Inflammatory macrophage (primary cell): ENCODE measurements at regions not wholly inside any gene's neighbourhood (a gene's known extent, or its start where the extent isn't known, plus 50 kb on each side); places are given as distances from the start of the nearest gene placed in this dataset.
"Not testable (repeated sequence)": the region's sequence is repeated elsewhere in the genome, so short reads cannot be mapped to it uniquely, and the experiment has no call there.

Experiments used
- DNase-seq, 2 donors: peaks; one replicate each; pipeline ENCODE4 v3.0.0-alpha.2; 2020 to 2022

GRCh38 chr22:49721211-49721763 lies 106.4 kb downstream of the BRD1 start:
- DNase-seq: no peak

DNA sequence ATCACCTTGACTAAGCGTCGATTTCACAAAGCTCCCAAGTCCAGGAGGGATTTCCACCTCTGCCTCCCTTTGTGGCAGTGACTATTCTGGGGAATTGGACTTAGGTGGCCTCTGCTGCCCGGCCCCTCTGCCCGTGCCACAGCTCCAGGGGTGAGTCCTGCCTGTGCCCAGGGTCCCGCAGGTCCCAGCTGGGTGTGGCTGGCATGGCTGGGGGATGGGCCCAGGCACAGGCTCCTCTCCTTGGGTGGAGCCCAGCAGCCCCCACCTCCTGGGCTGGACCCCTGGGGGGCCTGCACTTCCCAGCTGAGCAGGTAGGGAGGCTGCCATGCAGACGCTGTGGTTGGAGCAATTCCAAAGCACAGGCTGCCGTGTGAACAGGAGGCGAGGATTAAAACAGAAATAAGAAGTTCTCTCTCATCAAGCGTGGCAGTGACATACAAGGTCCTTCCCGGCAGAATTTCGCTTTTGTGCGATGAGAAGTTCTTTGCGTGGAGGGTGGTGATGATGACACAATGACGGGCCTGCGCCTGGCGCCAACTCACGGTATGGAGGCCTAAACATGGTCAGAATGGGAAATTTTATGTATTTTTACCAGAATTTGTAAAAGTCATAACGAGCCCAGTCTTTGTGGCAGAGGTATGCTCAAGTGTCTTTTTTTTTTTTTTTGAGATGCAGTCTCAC lies 107.3 kb downstream of the BRD1 start:
- DNase-seq: no peak

DNA sequence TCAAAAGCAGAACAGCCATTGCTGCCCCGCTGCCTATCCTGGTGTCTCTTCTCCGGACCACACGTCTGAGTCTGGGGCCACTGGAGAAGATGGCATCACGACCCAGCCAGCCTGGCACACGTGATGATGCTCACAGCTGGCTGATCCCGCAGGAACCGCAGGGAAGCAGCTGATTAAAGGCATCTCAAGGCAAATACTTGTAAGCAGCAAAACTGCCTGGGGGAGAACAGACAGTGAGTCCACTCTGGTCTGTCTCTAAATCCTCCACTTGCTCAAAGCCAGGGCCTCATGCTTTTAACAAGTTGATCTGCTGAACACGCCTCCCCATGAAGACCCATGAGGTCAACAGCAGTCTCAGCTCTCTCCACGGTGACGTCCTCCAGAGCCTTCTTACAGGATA lies 108.6 kb downstream of the BRD1 start:
- no peak for DNase-seq

DNA sequence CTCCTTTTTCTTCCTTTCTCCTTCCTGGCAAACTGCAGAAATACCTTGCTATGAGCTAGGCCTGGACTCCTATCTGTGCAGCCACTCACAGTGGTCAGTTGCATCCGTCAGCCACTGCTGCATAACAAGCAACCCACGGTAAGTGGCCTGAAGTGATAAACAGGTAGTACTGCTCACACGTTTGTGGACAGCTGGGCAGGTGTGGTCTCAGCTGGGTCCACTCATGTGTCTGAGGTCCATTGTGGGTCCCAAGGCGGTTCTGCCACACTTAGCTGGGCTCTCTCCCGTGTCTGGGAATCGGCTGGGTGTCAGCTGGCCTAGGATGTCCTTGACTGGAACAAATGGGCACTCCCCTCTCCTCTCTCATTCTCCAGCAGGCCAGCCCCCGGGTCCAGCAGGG lies 109.3 kb downstream of the BRD1 start:
- no peak for DNase-seq

DNA sequence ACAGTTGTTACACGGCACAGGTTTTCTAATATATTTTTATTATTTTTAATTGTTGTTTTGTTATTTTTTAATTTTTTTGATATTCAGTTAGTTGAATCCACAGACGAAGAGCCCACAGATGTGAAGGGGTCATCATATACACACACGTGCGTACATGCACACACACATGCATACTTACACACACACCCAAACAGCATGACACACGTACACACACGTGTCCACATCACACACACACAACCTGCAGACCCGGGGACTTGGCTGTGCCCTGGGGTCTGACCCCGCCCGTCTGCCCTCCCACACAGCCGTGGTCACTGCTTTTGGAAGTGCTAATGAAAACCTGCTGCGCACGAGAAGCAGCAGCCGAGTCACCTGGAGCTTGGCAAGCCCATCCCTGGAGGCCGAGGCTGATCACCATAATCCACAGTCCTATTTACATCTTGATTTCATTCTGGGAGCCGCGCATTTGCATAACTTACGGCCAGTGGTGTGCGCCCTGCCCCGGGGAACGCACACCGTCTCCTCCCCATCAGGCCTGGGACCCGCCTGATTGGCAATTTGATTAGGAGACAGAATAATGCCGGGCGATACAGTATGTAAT lies 110.3 kb downstream of the BRD1 start:
- no peak for DNase-seq

DNA sequence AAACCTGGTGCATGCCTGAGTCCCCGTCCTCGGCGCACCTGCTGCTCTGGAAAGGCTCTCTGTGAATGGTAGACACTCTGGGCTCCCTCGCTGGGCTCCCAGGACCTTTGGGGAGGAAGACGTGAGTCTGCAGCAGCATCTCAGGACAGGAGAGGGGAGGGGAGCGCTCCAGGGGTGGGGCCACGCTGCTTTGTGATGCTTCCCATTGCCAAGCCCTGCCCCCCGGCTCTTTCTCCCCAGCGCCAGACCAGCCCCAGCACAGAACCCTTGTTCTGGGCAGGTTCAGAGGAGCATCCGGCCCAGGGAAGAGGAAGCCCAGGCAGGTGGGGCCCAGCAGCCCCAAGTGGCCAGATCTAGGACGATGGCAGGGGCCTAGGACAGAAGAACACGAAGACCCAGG lies 111.2 kb downstream of the BRD1 start:
- no peak for DNase-seq

GRCh38 chr22:49715450-49715849 lies 112.2 kb downstream of the BRD1 start:
- no peak for DNase-seq

- no peak for DNase-seq
Observed at GRCh38 chr22:49713003-49713402, 114.7 kb downstream of the BRD1 start.

DNA sequence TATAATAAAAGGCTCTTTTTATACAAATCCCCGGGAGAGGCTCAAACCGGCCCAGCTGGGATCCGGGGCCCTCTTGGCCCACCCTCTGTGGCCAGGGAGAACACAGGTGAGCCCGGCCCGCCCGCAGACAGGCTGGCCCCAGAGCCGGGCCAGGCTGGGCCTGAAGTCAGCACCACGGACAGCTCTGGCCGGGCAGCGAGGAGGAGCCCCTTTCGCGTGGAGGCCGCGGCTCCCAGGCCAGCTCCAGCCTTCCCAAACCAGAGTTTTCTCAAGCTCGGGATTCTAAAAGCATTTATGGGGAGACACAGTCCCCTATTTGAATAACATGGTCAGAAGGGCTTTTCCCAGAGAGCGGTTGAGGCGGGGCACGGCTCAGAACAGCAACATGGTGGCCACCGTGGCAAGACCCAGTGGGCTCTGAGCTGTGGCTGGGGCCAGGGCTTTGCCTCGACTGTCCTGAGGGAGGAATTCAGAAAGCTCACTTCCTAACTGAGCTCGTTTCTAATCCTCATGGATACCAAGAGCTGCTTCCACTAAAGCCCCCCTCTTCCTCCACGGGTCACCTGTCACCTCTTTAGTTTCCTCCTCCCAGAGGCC lies 115.4 kb downstream of the BRD1 start:
- DNase-seq: no peak

- no peak for DNase-seq
Observed at GRCh38 chr22:49710746-49711145, 116.9 kb downstream of the BRD1 start.

DNA sequence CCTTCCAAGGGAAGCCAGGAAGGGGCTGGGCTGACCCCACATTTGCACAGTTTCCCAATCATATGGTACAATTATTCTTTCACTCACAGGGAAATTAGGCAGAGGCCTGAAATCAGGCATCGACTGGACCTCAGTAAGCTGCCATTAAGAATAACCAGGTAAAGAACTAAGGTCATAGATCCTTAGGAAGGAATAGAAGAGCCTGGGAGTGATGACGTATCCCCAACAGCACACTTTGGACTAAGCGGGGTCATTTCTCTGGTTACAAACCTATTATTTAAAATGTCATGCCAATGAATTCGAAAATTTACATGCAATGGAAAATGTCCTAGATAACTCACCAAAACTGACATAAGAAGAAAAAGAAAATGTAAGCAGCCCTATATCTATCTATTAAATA lies 118.2 kb downstream of the BRD1 start:
- no peak for DNase-seq

GRCh38 chr22:49705972-49706352 lies 121.7 kb downstream of the BRD1 start:
- no peak for DNase-seq

- no peak for DNase-seq
Observed at GRCh38 chr22:49705216-49705971, 122.3 kb downstream of the BRD1 start.

DNA sequence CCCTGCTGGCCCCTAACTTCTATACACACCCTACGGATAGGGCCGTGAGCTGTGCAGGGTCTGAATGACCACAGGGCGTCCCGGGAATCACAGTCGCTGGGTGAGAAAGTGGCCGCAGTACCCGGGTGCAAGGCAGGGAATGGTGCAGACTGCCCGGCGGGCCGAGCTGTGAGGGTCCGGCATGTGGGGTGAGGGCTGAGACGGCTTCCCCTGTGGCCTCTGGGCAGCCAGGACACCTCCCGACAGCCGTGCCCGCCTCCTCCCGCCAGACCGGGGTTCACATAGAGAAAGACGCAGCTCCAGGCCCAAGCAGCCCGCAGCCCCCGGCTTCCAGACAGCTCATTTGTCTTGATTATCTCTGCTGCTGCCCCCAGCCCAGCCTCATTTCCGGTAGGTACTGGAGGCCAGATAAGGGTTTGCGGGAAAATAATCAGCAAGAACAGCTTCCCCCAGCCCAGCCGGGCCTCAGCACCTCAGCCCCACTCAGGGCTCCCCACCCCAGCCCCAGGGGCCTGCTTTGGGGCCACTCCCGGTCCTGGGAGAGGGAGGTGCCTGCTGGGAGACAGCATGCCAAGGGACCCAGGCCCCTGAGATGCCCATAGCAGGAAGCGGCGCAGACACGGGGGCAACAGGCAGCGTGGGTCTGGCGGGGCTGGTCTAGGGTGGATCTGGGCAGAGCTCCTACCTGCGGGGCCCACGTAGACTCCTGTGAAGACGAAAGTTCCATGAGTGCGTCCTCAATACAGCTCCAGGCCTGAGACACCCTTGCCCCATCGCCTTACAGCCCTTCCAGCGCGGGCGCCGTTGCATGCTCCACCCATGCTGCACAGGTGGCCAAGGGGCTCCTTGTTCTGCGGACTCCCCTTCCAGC lies 123.1 kb downstream of the BRD1 start:
- no peak for DNase-seq

- DNase-seq: no peak
Observed at GRCh38 chr22:49703990-49704344, 123.7 kb downstream of the BRD1 start.

DNA sequence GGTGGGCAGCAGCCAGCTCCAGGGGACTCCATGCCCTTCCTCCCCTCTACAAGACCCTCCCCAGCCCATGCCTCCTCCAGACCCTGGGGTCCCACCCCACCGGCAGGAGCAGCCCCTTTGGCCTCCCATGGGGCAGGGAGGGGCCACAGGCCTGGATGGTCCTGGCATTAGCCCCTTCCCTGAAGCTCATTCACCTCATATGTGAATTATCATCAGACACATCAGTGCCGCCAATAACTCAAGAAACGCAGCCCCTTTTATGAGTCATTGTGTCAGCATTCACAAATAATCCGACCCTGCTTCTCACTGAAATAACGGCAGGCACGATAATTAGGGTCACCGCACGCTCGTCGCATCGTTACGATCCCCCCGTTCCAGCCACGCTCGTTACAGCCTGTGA lies 124.2 kb downstream of the BRD1 start:
- DNase-seq: no peak

GRCh38 chr22:49702068-49702397 lies 125.6 kb downstream of the BRD1 start:
- DNase-seq: no peak

DNA sequence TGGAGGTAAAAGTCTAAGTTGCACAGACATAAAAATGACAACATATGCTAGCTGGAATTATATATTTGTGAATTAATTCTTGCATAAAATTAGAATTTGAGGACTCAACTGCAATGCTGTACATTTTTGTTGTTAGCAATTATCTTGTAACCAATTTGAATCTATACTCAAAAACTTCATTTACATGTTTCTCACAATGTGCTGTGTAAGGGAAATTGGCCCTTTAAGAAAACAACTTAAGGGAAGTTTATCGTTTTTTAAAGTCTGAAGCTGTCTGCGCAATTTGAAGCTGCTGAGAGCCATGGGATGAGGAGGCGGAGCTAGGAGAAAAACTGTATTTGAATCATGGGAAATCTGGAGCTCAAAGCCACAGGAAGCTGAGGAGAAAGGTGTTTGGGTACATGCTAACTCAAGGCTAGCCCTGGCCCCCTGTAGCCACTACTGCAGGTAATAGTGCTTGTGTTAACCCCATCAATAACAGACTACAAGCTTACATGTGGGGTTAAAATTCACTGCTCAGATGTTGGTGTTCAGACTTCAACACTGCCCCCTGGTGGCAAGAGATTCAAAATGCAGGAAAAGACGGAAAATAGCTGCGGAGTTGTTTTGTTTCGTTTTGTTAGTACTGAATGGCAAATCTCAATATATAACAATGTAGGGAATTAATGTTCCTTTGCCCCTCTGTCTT lies 126.1 kb downstream of the BRD1 start:
- DNase-seq: peak in 1 of 2 donors; percentile 3

- no peak for DNase-seq
Observed at GRCh38 chr22:49699928-49700498, 127.7 kb downstream of the BRD1 start.

DNA sequence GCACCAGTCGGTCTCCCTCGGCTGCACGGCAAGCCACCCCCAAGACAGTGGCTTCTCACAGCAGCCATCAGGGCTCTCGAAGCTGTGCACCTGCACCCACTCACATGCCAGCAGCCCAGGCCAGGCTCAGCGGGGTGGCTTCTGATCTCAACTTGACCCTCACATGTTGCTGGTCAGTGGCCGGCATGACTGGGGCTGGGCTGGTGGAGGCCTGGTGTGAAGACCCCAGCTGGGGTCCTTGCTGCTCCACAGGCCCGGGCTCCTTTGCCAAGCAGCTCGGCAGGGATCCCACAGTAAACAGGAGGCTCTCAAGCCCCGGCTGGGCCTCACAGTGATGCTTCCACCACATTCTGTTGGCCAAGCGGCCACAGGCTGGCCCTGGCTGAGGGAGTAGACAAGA lies 128.2 kb downstream of the BRD1 start:
- no peak for DNase-seq

- DNase-seq: not testable (repeated sequence)
Observed at GRCh38 chr22:49698616-49699015, 129.1 kb downstream of the BRD1 start.

DNA sequence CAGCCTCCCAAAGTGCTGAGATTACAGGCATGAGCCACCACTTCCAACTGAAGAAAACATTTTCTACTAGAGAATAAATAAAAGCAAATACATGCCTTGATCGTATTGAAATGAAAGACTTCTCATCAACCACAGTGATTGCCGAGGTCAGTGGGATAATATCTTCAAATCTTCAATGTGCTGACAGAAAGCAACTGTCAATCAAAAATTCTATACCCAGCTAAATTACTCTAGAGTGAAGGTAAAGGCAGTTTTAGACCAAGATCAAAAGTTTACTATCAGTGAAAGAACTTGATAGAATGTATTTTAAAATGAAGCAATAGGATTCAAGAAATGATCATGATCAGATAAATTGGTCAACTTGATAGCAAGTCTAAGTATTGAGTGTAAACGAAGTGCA lies 130.6 kb downstream of the BRD1 start:
- no peak for DNase-seq
